Ecto neural progenitor cell (in vitro differentiated cells): ENCODE measurements at regions not wholly inside any gene's neighbourhood (a gene's known extent, or its start where the extent isn't known, plus 50 kb on each side); places are given as distances from the start of the nearest gene placed in this dataset.
"Not testable (repeated sequence)": the region's sequence is repeated elsewhere in the genome, so short reads cannot be mapped to it uniquely, and the experiment has no call there.

Experiments
- DNase-seq: peaks from one replicate; pipeline ENCODE4 v3.0.0-alpha.2; 2018; ENCODE audit warnings: low spot score

DNA sequence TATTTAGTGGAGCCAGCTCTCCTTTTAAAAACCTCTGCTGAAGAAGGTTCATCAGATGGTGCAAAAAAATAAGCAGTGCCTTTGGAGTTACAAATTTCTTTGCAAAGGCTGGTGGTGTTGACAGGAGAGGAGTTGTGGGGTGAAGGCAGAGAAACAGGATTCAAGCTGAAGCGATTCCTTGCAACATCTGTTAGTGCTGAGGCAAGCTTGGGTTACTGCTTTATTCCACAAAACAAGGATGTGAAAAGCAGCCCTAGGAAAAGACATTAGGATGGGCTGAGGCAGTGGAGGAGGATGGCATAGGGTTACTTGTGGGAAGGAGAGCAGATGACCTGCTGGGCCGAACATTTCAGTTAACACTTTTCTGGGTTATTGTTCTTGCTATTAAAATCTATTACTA lies 390.7 kb downstream of the DLEU7 start:
- no peak for DNase-seq

DNA sequence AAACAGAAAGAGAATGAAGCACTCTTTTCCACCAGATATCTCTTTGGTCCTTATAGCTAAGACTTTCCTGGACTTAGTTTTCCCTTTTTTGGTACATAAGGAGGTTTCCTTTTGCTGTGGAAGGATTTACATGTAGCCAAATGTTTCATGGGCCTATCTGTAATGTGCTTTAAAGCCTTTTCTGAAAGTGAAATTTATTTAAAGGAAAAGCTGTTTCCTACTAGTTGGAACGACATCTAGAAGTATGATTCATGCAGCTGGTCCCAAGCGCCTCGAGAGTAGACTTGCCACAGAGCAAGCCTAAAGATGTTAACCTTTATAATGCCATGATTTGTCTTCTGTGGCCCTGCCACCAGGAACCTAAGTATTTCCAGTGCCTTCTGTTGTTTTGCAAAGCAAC lies 390.3 kb downstream of the DLEU7 start:
- DNase-seq: no peak

DNA sequence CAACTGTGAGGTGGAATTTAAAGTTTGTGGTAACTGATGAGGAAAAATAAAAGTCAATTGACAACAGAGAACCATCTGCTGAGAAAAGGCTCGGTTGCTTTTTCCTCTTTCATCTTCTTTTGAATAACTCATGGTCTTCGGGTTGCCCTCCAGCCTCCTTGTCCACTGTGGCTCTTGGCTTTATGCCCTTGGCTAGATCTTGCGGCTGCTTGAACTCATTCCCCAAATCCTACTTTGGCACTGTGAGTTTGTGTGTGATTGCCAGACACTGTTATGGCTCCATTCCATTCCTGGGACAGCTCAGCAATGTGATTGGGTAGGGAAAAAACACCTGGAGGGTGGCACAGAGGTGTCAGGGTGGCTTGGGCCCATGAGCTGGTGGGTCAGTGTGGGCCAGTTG lies 387.4 kb downstream of the DLEU7 start:
- no peak for DNase-seq

DNA sequence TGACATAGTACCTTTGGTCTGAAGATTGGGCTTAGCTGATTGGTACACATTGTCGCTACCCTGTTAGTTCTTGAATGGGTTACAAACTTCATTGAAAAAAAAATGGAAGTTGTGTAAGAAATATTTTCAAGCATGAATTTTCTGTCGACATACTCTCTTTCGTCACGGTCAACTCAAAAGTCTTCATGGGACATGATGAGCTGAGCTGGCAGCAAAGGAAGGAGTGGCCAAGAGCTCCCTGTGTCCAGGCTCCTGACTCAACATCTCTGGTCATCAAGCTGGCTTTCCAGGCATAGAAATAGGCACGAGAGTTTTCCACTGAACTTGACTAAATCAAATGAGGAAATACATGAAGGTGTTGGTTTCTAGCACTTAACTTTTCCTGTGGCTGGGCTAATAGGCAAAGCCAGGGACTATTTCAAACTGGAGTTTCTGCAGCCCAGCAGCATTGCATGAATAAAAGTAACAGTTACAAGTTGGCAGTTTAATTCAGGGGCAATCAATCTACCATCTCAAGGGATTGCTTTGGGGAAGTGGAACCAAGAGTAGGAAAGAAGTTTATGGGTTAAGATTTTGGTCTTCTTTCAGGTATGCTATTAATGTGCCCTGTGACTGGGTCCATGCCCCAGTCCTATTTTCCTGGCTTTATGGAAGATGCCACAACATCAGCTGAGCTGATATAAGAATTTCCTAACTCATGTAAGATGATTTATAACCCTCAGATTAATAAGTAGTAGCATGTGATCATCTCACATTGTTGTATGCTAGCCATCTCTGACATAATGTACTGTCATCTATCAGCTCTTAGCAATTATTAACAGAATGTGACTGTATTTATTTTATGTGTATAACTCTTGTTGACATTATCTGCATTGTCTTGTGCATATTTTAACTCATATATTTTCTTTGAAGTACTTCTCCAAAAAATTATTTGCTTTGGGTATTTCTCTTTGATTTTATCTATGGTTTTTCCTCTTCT lies 385.8 kb downstream of the DLEU7 start:
- DNase-seq: no peak

DNA sequence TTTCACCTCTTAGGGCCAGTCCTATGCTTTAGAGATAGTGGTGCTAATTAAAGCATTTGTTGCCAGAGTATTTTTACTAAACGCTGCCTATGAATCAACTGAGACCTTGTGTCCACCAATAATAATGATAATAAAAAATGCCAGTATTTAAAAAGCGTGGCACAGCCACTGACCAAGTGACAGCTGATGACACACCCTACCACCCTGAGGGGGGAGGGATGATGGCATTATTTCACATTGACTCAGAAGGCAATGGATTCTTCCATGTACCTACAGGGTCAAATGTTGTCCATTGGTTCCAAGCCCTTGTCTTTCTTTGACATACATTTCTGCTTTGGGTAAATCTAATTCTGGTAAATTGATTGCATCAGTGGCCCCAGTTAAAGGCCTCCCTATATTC lies 384.4 kb downstream of the DLEU7 start:
- no peak for DNase-seq

DNA sequence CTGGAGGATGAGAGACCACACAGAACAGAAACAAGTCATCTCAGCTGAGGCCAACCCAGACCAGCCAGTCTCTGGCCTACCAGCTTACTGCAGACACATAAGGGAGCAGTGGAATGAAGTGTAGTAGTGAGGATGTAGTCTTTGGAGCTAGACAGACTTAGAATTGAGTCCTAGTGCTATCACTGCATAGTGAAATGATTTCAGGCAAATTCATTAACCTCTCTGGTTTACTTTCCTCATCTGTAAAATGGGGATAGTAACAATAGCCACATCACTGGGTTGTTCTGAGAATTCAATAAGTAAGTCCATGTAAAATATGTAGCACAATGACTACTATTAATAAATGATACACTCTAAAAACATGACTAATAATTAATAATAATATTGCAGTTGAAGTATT lies 383.8 kb downstream of the DLEU7 start:
- DNase-seq: no peak

DNA sequence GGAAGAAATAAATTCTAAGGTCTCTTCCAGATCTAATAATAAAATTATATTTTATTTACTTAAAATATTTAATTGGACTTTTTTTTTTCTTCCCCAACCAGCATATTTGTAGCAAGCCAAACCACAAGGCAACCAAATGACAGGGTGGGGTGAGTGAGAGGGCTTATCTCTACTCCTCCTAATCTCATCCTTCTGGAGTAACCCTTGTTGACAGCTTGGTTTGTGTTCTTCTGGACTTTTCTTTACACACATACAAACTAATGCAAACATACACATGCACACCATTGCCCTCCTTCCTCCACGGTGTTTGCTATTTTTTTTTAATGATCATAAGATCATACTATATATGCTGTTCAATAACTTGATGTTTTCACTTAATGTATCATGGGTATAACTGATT lies 383.1 kb downstream of the DLEU7 start:
- DNase-seq: no peak

DNA sequence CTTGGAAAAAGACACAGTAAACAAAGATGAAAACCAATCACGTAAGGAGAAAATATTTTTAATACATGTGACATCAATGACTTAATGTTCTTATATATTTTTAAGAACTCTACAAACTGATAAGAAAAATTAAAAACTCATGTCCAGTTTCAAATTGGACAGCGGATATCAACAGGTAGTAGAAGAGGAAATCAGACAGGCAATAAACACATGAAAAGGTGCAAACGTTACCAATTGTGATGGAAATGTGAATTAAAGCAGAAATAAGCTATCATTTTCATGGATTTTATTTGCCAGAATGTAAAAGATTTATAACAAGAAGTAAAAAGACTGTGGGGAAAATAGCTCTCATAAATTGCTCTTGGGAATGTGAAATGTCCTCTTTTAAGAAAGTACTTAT lies 382.3 kb downstream of the DLEU7 start:
- no peak for DNase-seq

DNA sequence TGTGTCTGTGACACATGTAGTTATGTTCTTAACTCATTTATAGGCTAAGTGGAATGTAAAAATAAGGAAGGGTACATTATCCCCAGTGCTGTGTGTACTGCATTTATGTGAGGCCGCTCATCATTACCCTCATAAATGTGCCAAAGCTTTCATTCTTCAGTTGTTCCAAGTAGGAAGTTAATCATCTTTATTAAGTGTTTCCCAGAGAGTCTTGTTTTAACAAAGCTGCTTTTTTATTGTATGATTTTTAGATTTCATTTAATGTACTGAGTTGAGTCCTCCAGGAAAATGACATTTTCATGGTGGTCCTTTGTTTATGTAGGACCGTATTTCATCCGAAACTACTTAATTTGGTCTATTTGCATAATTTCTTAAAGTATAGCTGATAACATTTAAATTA lies 379.8 kb downstream of the DLEU7 start:
- no peak for DNase-seq

DNA sequence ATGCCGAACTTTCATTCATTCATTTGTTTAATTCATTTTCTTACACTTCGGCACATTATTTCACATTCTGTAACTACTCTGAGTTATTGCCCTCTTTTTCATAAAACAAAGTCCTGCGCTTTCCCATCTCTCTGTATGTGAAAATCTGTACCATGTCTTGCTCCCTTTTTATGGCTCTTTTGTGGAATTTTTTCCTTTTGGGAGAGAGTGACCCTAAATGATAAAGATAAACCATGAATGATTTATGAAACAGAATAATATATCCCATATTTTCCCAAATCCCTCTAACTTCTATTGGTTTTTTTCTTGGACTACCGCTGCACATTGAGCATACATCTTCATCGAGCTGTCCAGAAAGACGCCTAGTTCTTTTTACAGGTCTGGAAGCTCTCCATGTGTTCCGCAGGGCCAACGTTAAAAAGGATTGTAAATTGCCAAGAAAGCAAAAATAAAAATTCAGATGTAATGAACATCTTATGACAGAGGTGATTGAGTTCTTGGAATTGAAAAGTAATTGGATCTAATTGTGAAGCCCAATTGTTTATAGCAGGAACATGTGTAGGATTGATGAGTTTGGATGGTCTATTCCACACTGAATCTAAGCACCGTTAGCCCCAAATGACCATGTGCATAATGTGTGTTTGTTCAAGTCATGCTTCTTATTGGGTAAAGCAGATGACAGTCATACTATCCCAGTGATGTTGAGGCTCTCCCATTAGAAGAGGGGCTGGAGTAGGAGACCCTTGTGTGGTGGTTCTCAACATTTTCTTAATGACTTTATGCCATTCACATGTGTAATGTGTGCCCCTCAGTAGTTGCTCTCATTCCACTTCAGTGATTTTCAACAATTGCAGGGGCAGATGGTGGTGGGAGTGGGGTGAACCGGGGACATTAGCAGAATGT lies 378.9 kb downstream of the DLEU7 start:
- DNase-seq: no peak

DNA sequence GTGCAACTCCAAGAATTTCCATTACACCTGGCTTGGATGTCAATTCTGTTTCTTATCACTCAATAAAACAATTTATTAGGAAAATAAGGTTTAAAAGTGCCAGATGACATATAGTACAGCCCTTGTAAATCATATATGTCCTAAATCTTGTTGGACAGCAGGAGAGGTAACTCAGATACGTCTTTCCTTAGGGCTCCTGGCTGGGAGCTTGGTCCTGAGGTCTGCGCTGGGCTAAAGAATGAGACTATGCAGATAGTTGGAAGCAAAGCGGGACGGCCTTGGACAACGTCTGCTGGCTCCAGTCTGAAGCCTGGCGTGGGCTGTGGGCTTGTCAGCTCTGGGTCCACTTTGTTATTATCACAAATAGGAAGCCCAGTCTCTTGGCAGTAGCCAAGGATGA lies 377.0 kb downstream of the DLEU7 start:
- no peak for DNase-seq

DNA sequence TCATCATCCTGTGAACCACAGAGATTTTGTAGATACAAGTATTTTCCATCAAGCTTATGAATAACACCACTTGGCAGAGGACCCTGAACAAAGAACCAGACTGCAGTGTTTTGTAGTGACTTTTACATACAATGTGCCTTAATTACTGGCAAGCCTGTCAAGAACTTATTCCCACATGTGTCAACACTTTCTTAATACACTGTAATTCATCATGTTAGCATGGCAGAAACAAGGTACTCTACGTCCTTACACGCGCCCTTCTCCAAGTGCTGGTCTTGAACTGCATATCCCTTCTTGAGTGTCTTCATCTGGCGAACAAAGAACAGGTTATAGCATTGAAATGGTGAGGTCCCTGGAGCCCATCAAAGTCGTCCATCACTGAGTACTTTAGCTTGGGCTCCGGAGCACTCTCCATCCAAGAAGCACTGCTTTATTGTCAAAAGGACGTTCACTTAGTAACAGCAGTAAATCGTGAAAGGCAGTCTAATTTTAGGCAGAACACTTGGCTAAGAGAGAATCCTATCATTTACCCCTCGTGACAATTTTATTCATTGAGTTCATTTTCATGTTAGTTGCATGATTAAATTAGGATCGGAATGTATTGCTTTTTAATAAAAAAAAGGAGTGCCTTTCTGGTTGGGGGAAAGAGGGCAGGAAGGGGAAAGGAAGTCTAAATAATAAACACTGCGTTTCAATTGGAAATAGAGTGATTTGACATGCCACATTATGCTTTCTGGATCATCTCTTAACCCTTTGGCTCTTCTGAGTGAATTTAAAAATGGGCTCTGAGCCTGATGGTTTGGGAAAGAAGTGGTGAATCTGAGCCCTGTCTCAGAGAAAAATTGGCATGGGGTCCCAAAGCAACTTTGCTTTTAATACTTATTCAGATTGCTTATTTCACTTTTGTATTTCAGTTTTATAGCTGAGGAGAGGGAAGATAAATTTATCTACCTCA lies 376.1 kb downstream of the DLEU7 start:
- DNase-seq: no peak

DNA sequence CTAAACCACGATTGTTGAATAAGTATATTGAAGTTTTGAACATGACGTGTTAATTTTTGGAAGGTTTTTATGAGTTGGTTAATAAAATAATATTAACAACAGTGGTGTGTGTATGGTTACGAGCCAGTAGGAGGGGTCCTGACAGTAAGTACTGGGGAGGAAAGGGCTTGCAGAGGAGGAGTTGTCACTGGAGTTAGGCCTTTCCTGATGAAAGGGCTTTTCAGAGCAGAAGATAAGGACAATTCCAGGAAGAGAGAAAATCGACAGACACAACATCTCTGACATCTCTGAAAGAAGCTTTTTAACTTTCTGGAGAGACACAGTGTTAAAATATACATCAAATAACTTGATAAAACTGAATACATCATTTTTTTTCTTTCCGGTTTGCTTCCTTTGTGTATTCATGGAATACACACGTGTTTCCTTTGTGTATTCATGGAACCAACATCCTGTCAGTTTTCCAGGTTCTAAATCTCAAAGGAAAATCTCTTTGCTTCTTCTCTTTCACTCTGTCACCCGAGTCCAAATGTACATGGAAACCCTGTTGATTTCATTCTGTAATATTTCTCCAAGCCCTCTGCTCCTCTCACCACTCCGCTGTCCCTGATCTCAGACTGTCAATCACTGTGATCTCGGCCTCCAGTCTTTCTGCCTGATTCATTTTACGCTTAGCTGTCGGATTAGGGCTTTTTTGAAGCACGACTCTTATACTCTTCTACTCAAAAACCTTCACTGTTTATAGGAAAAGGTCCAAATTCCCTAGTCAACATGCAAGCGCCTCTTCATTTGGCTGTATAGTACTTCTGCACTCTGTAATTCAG lies 374.4 kb downstream of the DLEU7 start:
- DNase-seq: no peak

DNA sequence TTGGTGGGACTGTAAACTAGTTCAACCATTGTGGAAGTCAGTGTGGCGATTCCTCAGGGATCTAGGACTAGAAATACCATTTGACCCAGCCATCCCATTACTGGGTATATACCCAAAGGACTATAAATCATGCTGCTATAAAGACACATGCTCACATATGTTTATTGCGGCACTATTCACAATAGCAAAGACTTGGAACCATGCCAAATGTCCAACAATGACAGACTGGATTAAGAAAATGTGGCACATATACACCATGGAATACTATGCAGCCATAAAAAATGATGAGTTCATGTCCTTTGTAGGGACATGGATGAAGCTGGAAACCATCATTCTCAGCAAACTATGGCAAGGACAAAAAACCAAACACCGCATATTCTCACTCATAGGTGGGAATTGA lies 370.4 kb downstream of the DLEU7 start:
- not testable (repeated sequence) for DNase-seq

DNA sequence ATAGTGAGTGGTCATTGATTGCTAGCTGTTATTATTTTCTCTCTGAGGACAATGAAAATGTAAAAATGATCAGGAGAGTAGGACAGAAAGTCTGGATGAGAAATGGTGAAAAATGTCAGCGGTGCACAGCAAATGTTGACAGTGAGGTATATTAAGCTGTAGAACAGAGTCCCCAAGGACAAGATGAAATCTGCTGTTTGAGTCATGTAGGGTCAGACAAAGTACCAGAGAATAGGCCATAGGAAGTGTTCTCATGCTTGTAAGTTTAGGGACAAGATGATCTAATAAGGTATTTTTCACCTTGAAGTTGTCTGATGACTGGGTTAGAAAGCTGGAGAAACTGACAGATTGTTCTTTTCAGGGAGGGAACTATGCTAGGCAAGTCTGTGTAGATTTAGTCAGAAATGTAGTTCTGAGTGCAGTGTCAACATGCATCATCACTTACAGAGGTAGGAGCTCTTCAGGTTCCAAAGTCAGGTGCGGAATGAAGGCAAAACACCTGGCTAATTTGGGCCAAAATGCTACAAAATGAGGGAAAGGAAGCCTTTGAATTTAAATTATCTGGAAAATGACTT lies 369.3 kb downstream of the DLEU7 start:
- DNase-seq: no peak

DNA sequence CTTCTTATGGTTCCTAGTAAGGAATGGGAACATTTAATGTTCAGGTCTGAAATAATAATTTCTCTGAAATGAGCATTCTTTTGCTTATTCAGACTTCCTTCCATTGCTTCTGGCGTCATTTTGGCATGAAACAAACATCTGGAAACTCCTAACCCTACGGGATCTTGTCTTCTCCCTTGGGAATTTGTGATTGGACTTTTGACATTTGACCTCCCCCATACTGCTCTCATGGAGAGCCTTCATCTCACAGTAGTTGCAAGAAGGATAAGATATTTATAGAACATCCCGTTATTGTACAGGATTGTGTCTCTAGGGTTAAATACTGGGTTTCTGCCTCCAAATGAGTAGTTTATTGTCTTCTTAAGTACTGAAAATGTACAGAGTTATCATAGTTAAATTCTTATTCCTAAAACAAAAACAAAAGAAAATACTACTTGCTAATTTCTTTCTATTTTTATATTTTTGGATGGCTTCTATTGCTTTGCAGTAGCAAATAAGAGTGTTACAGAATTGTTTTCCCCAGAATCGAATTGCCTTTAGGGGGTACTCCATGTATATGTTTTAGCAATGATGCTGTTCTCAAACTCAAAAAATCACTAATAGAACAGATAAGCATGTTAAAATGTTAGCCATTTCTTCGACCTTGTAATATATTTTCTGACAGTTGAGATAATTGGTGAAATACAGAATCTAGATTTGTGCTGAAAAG lies 366.8 kb downstream of the DLEU7 start:
- DNase-seq: no peak

DNA sequence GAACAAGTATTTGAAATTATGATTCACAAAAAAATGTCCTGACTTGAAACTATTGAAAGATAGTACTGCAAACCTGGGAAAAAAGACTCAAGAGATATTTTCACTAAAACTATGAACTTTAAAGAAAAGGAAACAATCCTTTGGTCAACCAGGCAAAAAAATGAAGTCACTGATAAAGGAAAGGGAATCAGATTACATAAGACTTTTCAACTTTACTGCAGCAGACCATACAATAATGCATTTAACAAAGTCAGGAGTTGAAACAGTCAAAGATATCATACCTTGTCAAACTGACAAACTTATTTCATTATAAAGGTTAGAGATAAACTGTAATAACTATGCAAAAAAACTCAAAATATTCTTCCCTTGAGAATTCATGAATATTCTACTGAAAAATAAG lies 361.6 kb downstream of the DLEU7 start:
- no peak for DNase-seq

DNA sequence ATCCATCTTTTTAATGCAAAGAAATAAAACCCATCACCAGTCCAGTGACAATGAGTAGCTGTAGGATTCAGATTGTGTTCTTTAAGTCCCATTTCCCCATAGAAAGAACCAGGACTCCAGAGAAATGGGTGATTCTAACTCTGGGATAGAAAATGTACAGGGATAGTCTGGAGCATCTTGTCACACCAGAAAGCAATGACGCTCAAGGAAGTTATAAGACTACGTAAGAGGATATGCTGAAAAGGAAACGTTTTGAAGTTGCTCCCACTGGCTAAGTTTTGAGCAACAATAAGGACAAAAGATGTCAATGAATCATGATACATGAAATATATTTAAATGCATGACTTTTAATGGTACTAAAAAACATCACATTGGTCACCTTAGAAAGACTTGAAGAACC lies 360.1 kb downstream of the DLEU7 start:
- no peak for DNase-seq

DNA sequence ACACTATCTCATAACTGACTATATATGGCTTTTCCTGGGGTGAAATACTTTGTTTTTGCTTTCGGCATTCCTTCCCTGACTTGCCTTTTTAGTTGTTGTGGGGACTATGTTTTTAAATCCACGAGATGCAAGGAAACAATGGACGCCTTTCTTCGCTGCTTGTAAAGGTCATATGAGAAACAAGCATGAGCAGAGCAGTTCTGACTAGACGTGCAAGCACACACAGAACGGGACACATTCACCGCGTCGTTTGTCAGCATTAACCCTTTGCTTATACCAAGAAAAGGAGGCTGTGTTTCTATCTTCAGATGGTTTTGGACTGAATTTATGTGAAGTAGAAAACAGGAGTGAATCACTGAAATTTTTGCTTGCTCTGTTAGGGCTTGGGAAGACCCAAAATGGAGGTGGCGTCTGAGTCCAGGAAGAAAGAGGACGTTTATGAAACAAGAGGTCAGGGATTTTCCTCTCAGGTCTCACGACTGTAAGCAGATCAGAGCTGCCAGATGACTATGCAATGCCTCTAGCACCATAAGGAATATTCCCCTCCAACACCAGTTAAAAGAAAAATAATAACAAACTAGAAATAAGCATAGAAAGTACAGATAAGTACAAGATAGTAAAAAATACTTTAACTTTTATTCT lies 358.9 kb downstream of the DLEU7 start:
- no peak for DNase-seq
